Non-pigmented ciliary epithelial cell (primary cell): ENCODE measurements at regions not wholly inside any gene's neighbourhood (a gene's known extent, or its start where the extent isn't known, plus 50 kb on each side); places are given as distances from the start of the nearest gene placed in this dataset.
"Not testable (repeated sequence)": the region's sequence is repeated elsewhere in the genome, so short reads cannot be mapped to it uniquely, and the experiment has no call there.

Experiments
- DNase-seq: peaks from one replicate; pipeline ENCODE4 v3.0.0-alpha.2; 2010; ENCODE audit warnings: low read depth

- DNase-seq, result no peak
These were observed 128.5 kb upstream of the KIF26B start for GRCh38 chr1:245026247-245026646.

- no peak for DNase-seq
These were observed 129.3 kb upstream of the KIF26B start for GRCh38 chr1:245025525-245025924.

GRCh38 chr1:245023222-245023621 is 131.6 kb upstream of the KIF26B start:
- DNase-seq, result no peak

- no peak for DNase-seq
These were observed 134.8 kb upstream of the KIF26B start for GRCh38 chr1:245019910-245020486.

GRCh38 chr1:245016700-245017099 is 138.1 kb upstream of the KIF26B start:
- DNase-seq, result no peak

GRCh38 chr1:245015031-245015430 is 139.8 kb upstream of the KIF26B start:
- DNase-seq, result no peak

- DNase-seq, result no peak
These were observed 140.3 kb upstream of the KIF26B start for GRCh38 chr1:245014247-245015029.

- no peak for DNase-seq
These were observed 144.7 kb upstream of the KIF26B start for GRCh38 chr1:245010018-245010614.

- DNase-seq, result no peak
These were observed 144.4 kb upstream of the HNRNPU start for GRCh38 chr1:245008761-245009160.

GRCh38 chr1:245007852-245008251 is 143.5 kb upstream of the HNRNPU start:
- no peak for DNase-seq

GRCh38 chr1:245003246-245003645 is 138.9 kb upstream of the HNRNPU start:
- DNase-seq, result no peak

GRCh38 chr1:245001252-245001651 is 136.9 kb upstream of the HNRNPU start:
- no peak for DNase-seq

- DNase-seq, result no peak
These were observed 136.5 kb upstream of the HNRNPU start for GRCh38 chr1:245000872-245001188.

- not testable (repeated sequence) for DNase-seq
These were observed 135.3 kb upstream of the HNRNPU start for GRCh38 chr1:244999644-245000043.

- no peak for DNase-seq
These were observed 134.5 kb upstream of the HNRNPU start for GRCh38 chr1:244998717-244999346.

- DNase-seq, result no peak
These were observed 131.5 kb upstream of the HNRNPU start for GRCh38 chr1:244995602-244996400.

GRCh38 chr1:244992833-244993232 is 128.5 kb upstream of the HNRNPU start:
- no peak for DNase-seq

GRCh38 chr1:244989813-244990212 is 125.5 kb upstream of the HNRNPU start:
- DNase-seq, result no peak

GRCh38 chr1:244988521-244988920 is 124.2 kb upstream of the HNRNPU start:
- no peak for DNase-seq

GRCh38 chr1:244980605-244981004 is 116.3 kb upstream of the HNRNPU start:
- no peak for DNase-seq

GRCh38 chr1:244974550-244974949 is 110.2 kb upstream of the HNRNPU start:
- DNase-seq, result no peak

GRCh38 chr1:244974106-244974505 is 109.8 kb upstream of the HNRNPU start:
- DNase-seq, result no peak
